HEK293 (cell line): ENCODE measurements at regions not wholly inside any gene's neighbourhood (a gene's known extent, or its start where the extent isn't known, plus 50 kb on each side); places are given as distances from the start of the nearest gene placed in this dataset.

ENCODE experiments used
- GFI1B ChIP-seq: fragments of 450-650 bp; formaldehyde crosslinking; IDR thresholded peaks from 2 replicates; pipeline ENCODE4 v1.5.1; 2016; ENCODE audit warnings: missing biosample characterization, missing genetic modification characterization
- HOXC10 ChIP-seq: sonication (generic); formaldehyde crosslinking; IDR thresholded peaks from 2 replicates; pipeline ENCODE4 v1.8.1; 2023; ENCODE audit warnings: mild to moderate bottlenecking, missing genetic modification reagents
- MYNN ChIP-seq: fragments of 450-650 bp; formaldehyde crosslinking; IDR thresholded peaks from 2 replicates; pipeline ENCODE4 v1.5.1; 2016; ENCODE audit warnings: missing biosample characterization, missing genetic modification characterization, borderline replicate concordance
- OSR2 ChIP-seq: fragments of 450-650 bp; formaldehyde crosslinking; IDR thresholded peaks from 2 replicates; pipeline ENCODE4 v1.5.1; 2016; ENCODE audit warnings: missing biosample characterization, missing genetic modification characterization
- OVOL3 ChIP-seq: fragments of 450-650 bp; formaldehyde crosslinking; IDR thresholded peaks from 2 replicates; pipeline ENCODE4 v1.5.1; 2016; ENCODE audit warnings: missing biosample characterization, missing genetic modification characterization
- SALL2 ChIP-seq: fragments of 450-650 bp; formaldehyde crosslinking; IDR thresholded peaks from 2 replicates; pipeline ENCODE4 v1.5.0; 2017; ENCODE audit warnings: missing biosample characterization, mild to moderate bottlenecking, missing genetic modification characterization, borderline replicate concordance
- SP7 ChIP-seq: fragments of 450-650 bp; formaldehyde crosslinking; IDR thresholded peaks from 2 replicates; pipeline ENCODE4 v1.5.1; 2016; ENCODE audit warnings: missing biosample characterization, missing genetic modification characterization
- ZBTB8A ChIP-seq: fragments of 450-650 bp; formaldehyde crosslinking; IDR thresholded peaks from 2 replicates; pipeline ENCODE4 v1.5.1; 2016; ENCODE audit warnings: missing biosample characterization, missing genetic modification characterization
- ZFHX2 ChIP-seq: fragments of 450-650 bp; formaldehyde crosslinking; conservative IDR thresholded peaks from 2 replicates; pipeline ENCODE4 v1.5.1; 2016; ENCODE audit warnings: missing biosample characterization, missing genetic modification characterization
- ZNF132 ChIP-seq: fragments of 450-650 bp; formaldehyde crosslinking; IDR thresholded peaks from 2 replicates; pipeline ENCODE4 v1.5.1; 2017; ENCODE audit warnings: missing biosample characterization, missing genetic modification characterization, borderline replicate concordance
- ZNF133 ChIP-seq: fragments of 450-650 bp; formaldehyde crosslinking; IDR thresholded peaks from 2 replicates; pipeline ENCODE4 v1.5.1; 2016; ENCODE audit warnings: missing biosample characterization, missing genetic modification characterization
- ZNF169 ChIP-seq: fragments of 450-650 bp; formaldehyde crosslinking; IDR thresholded peaks from 2 replicates; pipeline ENCODE4 v1.5.1; 2016; ENCODE audit warnings: missing biosample characterization, missing genetic modification characterization
- ZNF292 ChIP-seq: fragments of 450-650 bp; formaldehyde crosslinking; IDR thresholded peaks from 2 replicates; pipeline ENCODE4 v1.5.1; 2016; ENCODE audit warnings: low read depth, missing biosample characterization, missing genetic modification characterization, borderline replicate concordance
- ZNF324 ChIP-seq: fragments of 450-650 bp; formaldehyde crosslinking; IDR thresholded peaks from 2 replicates; pipeline ENCODE4 v1.5.1; 2016; ENCODE audit warnings: missing biosample characterization, missing genetic modification characterization
- ZNF354C ChIP-seq: fragments of 450-650 bp; formaldehyde crosslinking; IDR thresholded peaks from 2 replicates; pipeline ENCODE4 v1.5.1; 2016; ENCODE audit warnings: missing biosample characterization, missing genetic modification characterization, low read depth, borderline replicate concordance
- ZNF37A ChIP-seq: fragments of 450-650 bp; IDR thresholded peaks from 2 replicates; pipeline ENCODE4 v1.5.1; 2018; ENCODE audit warnings: missing biosample characterization, missing genetic modification characterization
- ZNF404 ChIP-seq: fragments of 450-650 bp; formaldehyde crosslinking; IDR thresholded peaks from 2 replicates; pipeline ENCODE4 v1.5.1; 2017; ENCODE audit warnings: missing biosample characterization, missing genetic modification characterization
- ZNF530 ChIP-seq: fragments of 450-650 bp; formaldehyde crosslinking; IDR thresholded peaks from 2 replicates; pipeline ENCODE4 v1.5.1; 2016; ENCODE audit warnings: low read depth, missing biosample characterization, missing genetic modification characterization
- ZNF549 ChIP-seq: fragments of 450-650 bp; IDR thresholded peaks from 2 replicates; pipeline ENCODE4 v1.5.1; 2018; ENCODE audit warnings: missing biosample characterization, missing genetic modification characterization, mild to moderate bottlenecking, inconsistent platforms, moderate library complexity
- ZNF571 ChIP-seq: fragments of 450-650 bp; formaldehyde crosslinking; IDR thresholded peaks from 2 replicates; pipeline ENCODE4 v1.5.0; 2017; ENCODE audit warnings: missing biosample characterization, missing genetic modification characterization
- ZNF585B ChIP-seq: fragments of 450-650 bp; formaldehyde crosslinking; IDR thresholded peaks from 2 replicates; pipeline ENCODE4 v1.5.1; 2016; ENCODE audit warnings: missing biosample characterization, missing genetic modification characterization
- ZNF629 ChIP-seq: fragments of 450-650 bp; formaldehyde crosslinking; IDR thresholded peaks from 2 replicates; pipeline ENCODE4 v1.5.1; 2017; ENCODE audit warnings: missing biosample characterization, missing genetic modification characterization
- ZNF660 ChIP-seq: fragments of 450-650 bp; IDR thresholded peaks from 2 replicates; pipeline ENCODE4 v1.5.1; 2018; ENCODE audit warnings: missing biosample characterization, mild to moderate bottlenecking, missing genetic modification characterization
- ZNF670 ChIP-seq: fragments of 450-650 bp; formaldehyde crosslinking; IDR thresholded peaks from 2 replicates; pipeline ENCODE4 v1.5.1; 2016; ENCODE audit warnings: missing biosample characterization, missing genetic modification characterization, low read depth
- ZNF791 ChIP-seq: fragments of 450-650 bp; formaldehyde crosslinking; IDR thresholded peaks from 2 replicates; pipeline ENCODE4 v1.5.1; 2016; ENCODE audit warnings: missing biosample characterization, missing genetic modification characterization
- TF ChIP-seq, protein P1 (sequence below): fragments of 450-650 bp; formaldehyde crosslinking; IDR thresholded peaks from 2 replicates; pipeline ENCODE4 v1.5.1; 2016; ENCODE audit warnings: missing biosample characterization, missing genetic modification characterization
- TF ChIP-seq, protein P2 (sequence below): fragments of 450-650 bp; formaldehyde crosslinking; IDR thresholded peaks from 2 replicates; pipeline ENCODE4 v1.5.1; 2016; ENCODE audit warnings: missing biosample characterization, missing genetic modification characterization
- TF ChIP-seq, protein P3 (sequence below): fragments of 450-650 bp; formaldehyde crosslinking; IDR thresholded peaks from 2 replicates; pipeline ENCODE4 v1.5.1; 2017; ENCODE audit warnings: missing biosample characterization, missing genetic modification characterization
- TF ChIP-seq, protein P4 (sequence below): fragments of 450-650 bp; formaldehyde crosslinking; IDR thresholded peaks from 2 replicates; pipeline ENCODE4 v1.5.1; 2017; ENCODE audit warnings: missing biosample characterization, missing genetic modification characterization
- TF ChIP-seq, protein P5 (sequence below): fragments of 450-650 bp; formaldehyde crosslinking; IDR thresholded peaks from 2 replicates; pipeline ENCODE4 v1.5.1; 2017; ENCODE audit warnings: missing biosample characterization, missing genetic modification characterization
- TF ChIP-seq, protein P6 (sequence below): fragments of 450-650 bp; formaldehyde crosslinking; IDR thresholded peaks from 2 replicates; pipeline ENCODE4 v1.5.1; 2016; ENCODE audit warnings: missing biosample characterization, missing genetic modification characterization, borderline replicate concordance

DNA sequence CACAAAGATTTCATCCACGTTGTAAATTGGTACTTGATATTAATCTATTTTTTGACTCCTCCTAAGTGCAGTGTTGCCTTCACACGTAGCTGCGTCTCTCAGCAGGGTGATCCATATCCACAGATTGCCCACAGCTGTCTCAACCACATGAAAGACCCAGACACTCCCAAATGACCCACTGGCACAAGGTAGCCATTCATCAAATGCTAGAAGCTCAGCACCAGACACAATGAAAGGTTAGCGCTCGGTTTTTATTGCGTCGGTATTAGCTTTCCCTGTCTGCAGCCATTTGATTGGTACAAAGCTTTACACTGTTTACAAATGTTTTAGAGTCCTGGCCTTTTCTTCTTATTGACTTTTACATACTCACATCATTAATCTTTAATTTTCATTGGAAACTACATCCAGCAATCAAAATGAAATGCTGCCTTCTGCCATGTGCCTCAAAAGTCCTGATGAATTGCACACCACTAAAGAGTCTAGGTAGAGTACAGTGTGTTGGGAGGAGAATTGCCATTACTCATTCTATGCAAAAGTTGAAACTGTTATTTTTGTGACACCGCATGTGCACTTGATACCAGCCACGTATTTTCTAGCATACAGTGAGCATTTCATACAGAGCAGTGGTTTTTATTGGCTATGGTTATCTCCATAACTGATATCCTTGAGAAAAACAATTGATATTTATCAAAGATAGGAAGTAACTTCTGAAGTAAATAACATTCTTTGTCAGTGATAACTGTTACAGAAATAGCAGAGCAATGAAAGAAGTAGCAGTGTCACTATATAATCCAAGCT, 127.3 kb upstream of the NUDT7 start (continued):
- no peak for TF ChIP-seq ZNF549
- TF ChIP-seq ZNF354C (tag by site-specific recombination) = no peak
- TF ChIP-seq, protein P1, sequence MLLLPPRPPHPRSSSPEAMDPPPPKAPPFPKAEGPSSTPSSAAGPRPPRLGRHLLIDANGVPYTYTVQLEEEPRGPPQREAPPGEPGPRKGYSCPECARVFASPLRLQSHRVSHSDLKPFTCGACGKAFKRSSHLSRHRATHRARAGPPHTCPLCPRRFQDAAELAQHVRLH (tag by site-specific recombination) = peak; percentile 74
- 0 out of 2 replicates have a peak, but pooled peaks have one; percentile 14 for TF ChIP-seq ZNF629 (tag by site-specific recombination)
- no peak for TF ChIP-seq ZNF37A (tag by site-specific recombination)
- TF ChIP-seq ZNF404 = no peak
- TF ChIP-seq ZFHX2 (tag by site-specific recombination) = no peak
- TF ChIP-seq, protein P2, sequence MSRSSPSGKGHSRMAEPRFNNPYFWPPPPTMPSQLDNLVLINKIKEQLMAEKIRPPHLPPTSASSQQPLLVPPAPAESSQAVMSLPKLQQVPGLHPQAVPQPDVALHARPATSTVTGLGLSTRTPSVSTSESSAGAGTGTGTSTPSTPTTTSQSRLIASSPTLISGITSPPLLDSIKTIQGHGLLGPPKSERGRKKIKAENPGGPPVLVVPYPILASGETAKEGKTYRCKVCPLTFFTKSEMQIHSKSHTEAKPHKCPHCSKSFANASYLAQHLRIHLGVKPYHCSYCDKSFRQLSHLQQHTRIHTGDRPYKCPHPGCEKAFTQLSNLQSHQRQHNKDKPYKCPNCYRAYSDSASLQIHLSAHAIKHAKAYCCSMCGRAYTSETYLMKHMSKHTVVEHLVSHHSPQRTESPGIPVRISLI = no peak
- no peak for TF ChIP-seq ZNF324
- no peak for TF ChIP-seq ZNF670
- no peak for TF ChIP-seq ZNF133 (tag by site-specific recombination)
- TF ChIP-seq MYNN = no peak
- TF ChIP-seq HOXC10 = no peak
- peak; percentile 61 for TF ChIP-seq OVOL3 (tag by site-specific recombination)
- TF ChIP-seq, protein P3, sequence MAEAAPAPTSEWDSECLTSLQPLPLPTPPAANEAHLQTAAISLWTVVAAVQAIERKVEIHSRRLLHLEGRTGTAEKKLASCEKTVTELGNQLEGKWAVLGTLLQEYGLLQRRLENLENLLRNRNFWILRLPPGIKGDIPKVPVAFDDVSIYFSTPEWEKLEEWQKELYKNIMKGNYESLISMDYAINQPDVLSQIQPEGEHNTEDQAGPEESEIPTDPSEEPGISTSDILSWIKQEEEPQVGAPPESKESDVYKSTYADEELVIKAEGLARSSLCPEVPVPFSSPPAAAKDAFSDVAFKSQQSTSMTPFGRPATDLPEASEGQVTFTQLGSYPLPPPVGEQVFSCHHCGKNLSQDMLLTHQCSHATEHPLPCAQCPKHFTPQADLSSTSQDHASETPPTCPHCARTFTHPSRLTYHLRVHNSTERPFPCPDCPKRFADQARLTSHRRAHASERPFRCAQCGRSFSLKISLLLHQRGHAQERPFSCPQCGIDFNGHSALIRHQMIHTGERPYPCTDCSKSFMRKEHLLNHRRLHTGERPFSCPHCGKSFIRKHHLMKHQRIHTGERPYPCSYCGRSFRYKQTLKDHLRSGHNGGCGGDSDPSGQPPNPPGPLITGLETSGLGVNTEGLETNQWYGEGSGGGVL = no peak
- no peak for TF ChIP-seq ZNF132 (tag by site-specific recombination)
- TF ChIP-seq GFI1B (tag by site-specific recombination) = peak; percentile 92
- TF ChIP-seq ZNF571 (tag by site-specific recombination) = no peak
- no peak for TF ChIP-seq ZNF292 (tag by site-specific recombination)
- TF ChIP-seq, protein P4, sequence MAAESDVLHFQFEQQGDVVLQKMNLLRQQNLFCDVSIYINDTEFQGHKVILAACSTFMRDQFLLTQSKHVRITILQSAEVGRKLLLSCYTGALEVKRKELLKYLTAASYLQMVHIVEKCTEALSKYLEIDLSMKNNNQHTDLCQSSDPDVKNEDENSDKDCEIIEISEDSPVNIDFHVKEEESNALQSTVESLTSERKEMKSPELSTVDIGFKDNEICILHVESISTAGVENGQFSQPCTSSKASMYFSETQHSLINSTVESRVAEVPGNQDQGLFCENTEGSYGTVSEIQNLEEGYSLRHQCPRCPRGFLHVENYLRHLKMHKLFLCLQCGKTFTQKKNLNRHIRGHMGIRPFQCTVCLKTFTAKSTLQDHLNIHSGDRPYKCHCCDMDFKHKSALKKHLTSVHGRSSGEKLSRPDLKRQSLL (tag by site-specific recombination) = no peak
- TF ChIP-seq ZNF585B (tag by site-specific recombination) = no peak
- TF ChIP-seq SP7 (tag by site-specific recombination) = peak; percentile 98
- TF ChIP-seq, protein P5, sequence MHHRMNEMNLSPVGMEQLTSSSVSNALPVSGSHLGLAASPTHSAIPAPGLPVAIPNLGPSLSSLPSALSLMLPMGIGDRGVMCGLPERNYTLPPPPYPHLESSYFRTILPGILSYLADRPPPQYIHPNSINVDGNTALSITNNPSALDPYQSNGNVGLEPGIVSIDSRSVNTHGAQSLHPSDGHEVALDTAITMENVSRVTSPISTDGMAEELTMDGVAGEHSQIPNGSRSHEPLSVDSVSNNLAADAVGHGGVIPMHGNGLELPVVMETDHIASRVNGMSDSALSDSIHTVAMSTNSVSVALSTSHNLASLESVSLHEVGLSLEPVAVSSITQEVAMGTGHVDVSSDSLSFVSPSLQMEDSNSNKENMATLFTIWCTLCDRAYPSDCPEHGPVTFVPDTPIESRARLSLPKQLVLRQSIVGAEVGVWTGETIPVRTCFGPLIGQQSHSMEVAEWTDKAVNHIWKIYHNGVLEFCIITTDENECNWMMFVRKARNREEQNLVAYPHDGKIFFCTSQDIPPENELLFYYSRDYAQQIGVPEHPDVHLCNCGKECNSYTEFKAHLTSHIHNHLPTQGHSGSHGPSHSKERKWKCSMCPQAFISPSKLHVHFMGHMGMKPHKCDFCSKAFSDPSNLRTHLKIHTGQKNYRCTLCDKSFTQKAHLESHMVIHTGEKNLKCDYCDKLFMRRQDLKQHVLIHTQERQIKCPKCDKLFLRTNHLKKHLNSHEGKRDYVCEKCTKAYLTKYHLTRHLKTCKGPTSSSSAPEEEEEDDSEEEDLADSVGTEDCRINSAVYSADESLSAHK (tag by site-specific recombination) = peak; percentile 89
- TF ChIP-seq, protein P6, sequence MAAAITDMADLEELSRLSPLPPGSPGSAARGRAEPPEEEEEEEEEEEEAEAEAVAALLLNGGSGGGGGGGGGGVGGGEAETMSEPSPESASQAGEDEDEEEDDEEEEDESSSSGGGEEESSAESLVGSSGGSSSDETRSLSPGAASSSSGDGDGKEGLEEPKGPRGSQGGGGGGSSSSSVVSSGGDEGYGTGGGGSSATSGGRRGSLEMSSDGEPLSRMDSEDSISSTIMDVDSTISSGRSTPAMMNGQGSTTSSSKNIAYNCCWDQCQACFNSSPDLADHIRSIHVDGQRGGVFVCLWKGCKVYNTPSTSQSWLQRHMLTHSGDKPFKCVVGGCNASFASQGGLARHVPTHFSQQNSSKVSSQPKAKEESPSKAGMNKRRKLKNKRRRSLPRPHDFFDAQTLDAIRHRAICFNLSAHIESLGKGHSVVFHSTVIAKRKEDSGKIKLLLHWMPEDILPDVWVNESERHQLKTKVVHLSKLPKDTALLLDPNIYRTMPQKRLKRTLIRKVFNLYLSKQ (tag by site-specific recombination) = no peak
- TF ChIP-seq ZNF660 (tag by site-specific recombination) = no peak
- TF ChIP-seq SALL2 (tag by site-specific recombination) = no peak
- no peak for TF ChIP-seq ZBTB8A
- no peak for TF ChIP-seq ZNF530
- TF ChIP-seq ZNF169 = no peak
- no peak for TF ChIP-seq ZNF791 (tag by site-specific recombination)
- TF ChIP-seq OSR2 (tag by site-specific recombination) = peak; percentile 80
